A549 (cell line): ENCODE measurements at regions not wholly inside any gene's neighbourhood (a gene's known extent, or its start where the extent isn't known, plus 50 kb on each side); places are given as distances from the start of the nearest gene placed in this dataset.

Experiments
- CTCF ChIP-seq: fragments of >200 bp; sonication (Bioruptor Twin); formaldehyde crosslinking; IDR thresholded peaks from 3 replicates; pipeline ENCODE4 v1.5.1; 2016
- EHMT2 ChIP-seq: fragments of 200-600 bp; sonication (generic); IDR thresholded peaks from 2 replicates; pipeline ENCODE4 v1.6.1; 2016; ENCODE audit warnings: antibody characterized with exemption, low read depth, mild to moderate bottlenecking, moderate library complexity
- ELK1 ChIP-seq: fragments of 150-350 bp; IDR thresholded peaks from 2 replicates; pipeline ENCODE4 v1.6.1; 2014; ENCODE audit warnings: low read depth, mild to moderate bottlenecking, low read length
- EP300 ChIP-seq, 2 experiments: fragments of >200 bp; sonication (Bioruptor Twin); formaldehyde crosslinking; IDR thresholded peaks; 2 replicates in 1 of 2; 3 replicates in 1 of 2; pipeline ENCODE4 v1.6.1; 2016 to 2017
- HOXA7 ChIP-seq: fragments of 250-450 bp; sonication (Bioruptor Pico); IDR thresholded peaks from 2 replicates; pipeline ENCODE4 v1.5.0; 2020; ENCODE audit warnings: mild to moderate bottlenecking, moderate library complexity
- JUN ChIP-seq, 2 experiments: fragments of >200 bp; sonication (Bioruptor Twin); formaldehyde crosslinking; IDR thresholded peaks; 2 replicates in 1 of 2; 3 replicates in 1 of 2; pipeline ENCODE4 v1.6.1; 2016 to 2017
- MAZ ChIP-seq: fragments of 150-350 bp; IDR thresholded peaks from 2 replicates; pipeline ENCODE4 v1.6.1; 2014; ENCODE audit warnings: antibody characterized with exemption, low read depth, low read length, borderline replicate concordance
- MYC ChIP-seq: IDR thresholded peaks from 2 replicates; pipeline ENCODE4 v1.6.1; 2012; ENCODE audit warnings: mild to moderate bottlenecking, inconsistent platforms, low read length, improper control_type of control experiment, borderline replicate concordance
- RAD21 ChIP-seq, 2 experiments: fragments of >200 bp in 1 of 2; sonication (Bioruptor Twin) in 1 of 2; formaldehyde crosslinking in 1 of 2; IDR thresholded peaks in 1 of 2; conservative IDR thresholded peaks in 1 of 2; 2 replicates in 1 of 2; 3 replicates in 1 of 2; pipeline ENCODE4 v1.6.1; 2012 to 2018; ENCODE audit warnings: inconsistent platforms in 1 of 2
- RCOR1 ChIP-seq: fragments of 150-350 bp; IDR thresholded peaks from 2 replicates; pipeline ENCODE4 v1.6.1; 2014; ENCODE audit warnings: antibody characterized with exemption, low read length, low read depth
- REST ChIP-seq: fragments of 200-600 bp; sonication (generic); IDR thresholded peaks from 2 replicates; pipeline ENCODE4 v1.6.1; 2016; ENCODE audit warnings: antibody characterized with exemption, mild to moderate bottlenecking, moderate library complexity
- SMC3 ChIP-seq: fragments of >200 bp; sonication (Bioruptor Twin); formaldehyde crosslinking; IDR thresholded peaks from 3 replicates; pipeline ENCODE4 v1.6.1; 2018; ENCODE audit warnings: inconsistent platforms
- SREBF2 ChIP-seq: fragments of 450-650 bp; IDR thresholded peaks from 2 replicates; pipeline ENCODE4 v1.6.1; 2014; ENCODE audit warnings: mild to moderate bottlenecking, moderate library complexity

GRCh38 chr12:34297126-34297789, 275.0 kb downstream of the ALG10 start:
- TF ChIP-seq EHMT2 = no peak
- no peak for TF ChIP-seq RCOR1
- TF ChIP-seq MAZ = no peak
- TF ChIP-seq MYC = no peak
- no peak for TF ChIP-seq CTCF
- TF ChIP-seq RAD21 (conservative IDR thresholded peaks at IDR 0.05 in 1 of 2, IDR thresholded peaks at IDR 0.05 in 1 of 2) = no peak
- no peak for TF ChIP-seq SREBF2
- TF ChIP-seq JUN (IDR thresholded peaks at IDR 0.05) = no peak
- TF ChIP-seq HOXA7 (CRISPR knock-in tag) = no peak
- TF ChIP-seq ELK1 = no peak
- TF ChIP-seq SMC3 = no peak
- TF ChIP-seq REST = no peak
- no peak for TF ChIP-seq EP300 (IDR thresholded peaks at IDR 0.05)
